ENCODE measurements at regions not wholly inside any gene's neighbourhood (a gene's known extent, or its start where the extent isn't known, plus 50 kb on each side); places are given as distances from the start of the nearest gene placed in this dataset.
A peak's percentile ranks its signal among the peaks of the same experiment; 100 is the strongest.

DNA sequence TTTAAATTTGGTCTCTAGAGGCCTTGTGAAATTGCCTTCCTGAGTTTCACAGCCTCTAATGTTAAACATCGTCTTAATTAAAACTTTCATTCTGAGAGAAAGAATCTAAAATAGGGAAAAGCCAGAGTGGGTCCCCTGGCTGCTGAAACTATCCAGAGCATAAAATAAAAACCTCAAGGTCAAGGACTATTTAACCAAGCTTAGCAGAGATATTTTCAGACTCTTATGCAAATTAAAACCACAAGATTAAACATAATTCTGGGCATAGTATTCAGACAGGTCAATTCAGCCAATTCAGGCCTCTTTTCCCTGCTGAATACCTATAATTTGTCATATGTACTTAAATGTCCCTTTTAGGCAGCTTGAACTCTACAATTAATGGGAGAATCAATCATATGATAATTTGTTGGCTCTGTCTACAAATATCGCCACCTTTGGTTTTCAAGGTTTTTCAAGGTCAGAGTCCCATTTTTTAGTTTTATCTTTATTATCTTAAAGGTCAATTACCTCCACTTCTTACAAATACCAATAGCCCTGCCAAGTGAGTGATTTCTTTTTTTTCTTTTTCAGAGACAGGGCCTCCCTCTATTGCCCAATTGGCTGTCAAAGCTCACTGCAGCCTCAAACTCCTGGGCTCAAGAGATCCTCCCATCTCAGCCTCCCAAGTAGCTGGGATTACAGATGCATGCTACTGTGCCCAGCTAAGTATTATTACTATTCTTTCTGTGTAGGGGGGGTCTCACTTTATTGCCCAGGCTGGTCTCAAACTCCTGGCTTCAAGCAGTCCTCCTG lies 257.1 kb downstream of the PHLDA1 start:
- no peak for TF ChIP-seq POLR2A (IDR thresholded peaks at IDR 0.05)
- TF ChIP-seq, protein P1, sequence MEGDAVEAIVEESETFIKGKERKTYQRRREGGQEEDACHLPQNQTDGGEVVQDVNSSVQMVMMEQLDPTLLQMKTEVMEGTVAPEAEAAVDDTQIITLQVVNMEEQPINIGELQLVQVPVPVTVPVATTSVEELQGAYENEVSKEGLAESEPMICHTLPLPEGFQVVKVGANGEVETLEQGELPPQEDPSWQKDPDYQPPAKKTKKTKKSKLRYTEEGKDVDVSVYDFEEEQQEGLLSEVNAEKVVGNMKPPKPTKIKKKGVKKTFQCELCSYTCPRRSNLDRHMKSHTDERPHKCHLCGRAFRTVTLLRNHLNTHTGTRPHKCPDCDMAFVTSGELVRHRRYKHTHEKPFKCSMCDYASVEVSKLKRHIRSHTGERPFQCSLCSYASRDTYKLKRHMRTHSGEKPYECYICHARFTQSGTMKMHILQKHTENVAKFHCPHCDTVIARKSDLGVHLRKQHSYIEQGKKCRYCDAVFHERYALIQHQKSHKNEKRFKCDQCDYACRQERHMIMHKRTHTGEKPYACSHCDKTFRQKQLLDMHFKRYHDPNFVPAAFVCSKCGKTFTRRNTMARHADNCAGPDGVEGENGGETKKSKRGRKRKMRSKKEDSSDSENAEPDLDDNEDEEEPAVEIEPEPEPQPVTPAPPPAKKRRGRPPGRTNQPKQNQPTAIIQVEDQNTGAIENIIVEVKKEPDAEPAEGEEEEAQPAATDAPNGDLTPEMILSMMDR (IDR thresholded peaks at IDR 0.05) = no peak
- H3K4me3 ChIP-seq = no peak overlapping the region
- peak overlapping the region in 3 of 4 donors; percentile 4 to 33 (median 14) for H3K27ac ChIP-seq
- no peaks in the 10 kb centered on the region for H3K27me3 ChIP-seq
- peak; percentile 24 for ATAC-seq
- WGBS, 2 donors = 16 to 22% methylated on average over 2 of the region's 2 CpGs
- DNase-seq = no peak
- intact Hi-C loops (cut with DNase I) = no loop called here
- no peaks in the 10 kb centered on the region for H3K36me3 ChIP-seq (replicated peaks in 1 of 2; ENCODE audit: insufficient read depth in 1 of 2, low read depth in 2 of 2)
- peaks cover 15% of the 10 kb centered on the region for H3K4me1 ChIP-seq
- no peaks in the 10 kb centered on the region for H3K9me3 ChIP-seq

DNA sequence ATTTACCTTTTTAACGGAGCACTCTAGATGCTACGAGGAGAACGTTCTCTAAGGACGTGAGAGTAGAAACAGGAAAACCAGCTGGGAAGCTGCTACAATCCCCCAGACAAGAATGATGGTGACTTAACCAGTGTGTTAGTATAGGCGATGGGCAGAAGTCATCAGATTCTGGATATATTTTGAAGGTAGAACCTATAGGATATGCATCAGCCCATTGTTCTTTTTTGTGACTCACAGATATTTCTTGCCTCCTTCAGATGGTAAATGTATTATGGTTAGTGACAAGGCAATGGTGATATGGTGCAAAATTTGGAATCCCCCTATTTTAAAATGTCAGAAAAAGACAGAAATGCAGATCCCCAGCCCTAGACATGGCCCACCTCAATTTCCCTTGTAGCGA lies 258.2 kb downstream of the PHLDA1 start:
- ATAC-seq (no peak), DNase-seq (no peak)
- no peak overlapping the region for H3K4me3 ChIP-seq
- no peak for TF ChIP-seq POLR2A (IDR thresholded peaks at IDR 0.05)
- TF ChIP-seq, protein P1 (IDR thresholded peaks at IDR 0.05) = no peak
- no peaks in the 10 kb centered on the region for H3K27me3 ChIP-seq
- H3K4me1 ChIP-seq = peaks cover 15% of the 10 kb centered on the region
- 74 to 79% methylated on average over 6 of the region's 6 CpGs for WGBS, 2 donors
- H3K27ac ChIP-seq = no peak overlapping the region
- intact Hi-C loops (cut with DNase I) = no loop called here
- no peaks in the 10 kb centered on the region for H3K9me3 ChIP-seq
- H3K36me3 ChIP-seq (replicated peaks in 1 of 2; ENCODE audit: insufficient read depth in 1 of 2, low read depth in 2 of 2) = no peaks in the 10 kb centered on the region

DNA sequence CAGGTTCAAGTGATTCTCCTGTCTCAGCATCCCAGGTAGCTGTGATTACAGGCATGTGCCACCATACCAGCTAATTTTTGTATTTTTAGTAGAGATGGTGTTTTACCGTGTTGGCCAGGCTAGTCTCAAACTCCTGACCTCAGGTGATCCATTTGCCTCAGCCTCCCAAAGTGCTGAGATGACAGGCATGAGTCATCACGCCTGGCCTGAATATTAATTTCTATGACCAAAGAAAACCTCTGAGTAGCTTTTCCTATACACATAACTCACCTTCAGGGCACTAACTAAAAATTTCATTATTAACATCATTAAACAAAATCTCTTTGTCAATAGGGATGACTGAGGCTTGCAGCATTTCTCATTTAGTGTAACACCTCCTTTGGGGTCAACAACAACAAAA lies 259.6 kb upstream of the KRR1 start:
- peaks cover 15% of the 10 kb centered on the region for H3K4me1 ChIP-seq
- H3K9me3 ChIP-seq = no peaks in the 10 kb centered on the region
- ATAC-seq (no peak), DNase-seq (no peak)
- H3K4me3 ChIP-seq = no peak overlapping the region
- TF ChIP-seq POLR2A (IDR thresholded peaks at IDR 0.05) = no peak
- TF ChIP-seq, protein P1 (IDR thresholded peaks at IDR 0.05) = no peak
- H3K27ac ChIP-seq = no peak overlapping the region
- intact Hi-C loops (cut with DNase I) = no loop called here
- H3K36me3 ChIP-seq (replicated peaks in 1 of 2; ENCODE audit: insufficient read depth in 1 of 2, low read depth in 2 of 2) = no peaks in the 10 kb centered on the region
- 91 to 94% methylated on average over 2 of the region's 2 CpGs for WGBS, 2 donors
- no peaks in the 10 kb centered on the region for H3K27me3 ChIP-seq

DNA sequence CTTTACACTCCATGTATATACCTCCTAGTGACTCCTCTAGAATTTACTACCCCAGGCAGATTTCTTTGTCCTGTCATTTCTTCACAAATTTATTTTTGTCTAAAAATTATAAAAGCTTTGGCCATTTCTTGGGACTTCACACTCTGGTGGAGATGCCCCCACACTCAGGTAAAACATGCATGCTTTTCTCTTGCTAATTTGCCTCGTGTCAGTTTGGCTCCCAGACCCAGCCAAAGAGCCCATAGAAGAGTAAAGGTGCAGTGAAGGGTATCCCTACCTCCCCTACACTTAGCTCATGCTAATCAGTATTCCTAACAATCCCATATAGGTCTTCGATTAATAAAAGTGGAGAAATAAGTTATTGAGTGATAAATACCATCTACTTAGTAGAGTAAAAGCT lies 256.5 kb upstream of the KRR1 start:
- ATAC-seq = no peak
- peaks cover 1% of the 10 kb centered on the region for H3K4me1 ChIP-seq
- no peak overlapping the region for H3K27ac ChIP-seq
- no peak for DNase-seq
- no peaks in the 10 kb centered on the region for H3K9me3 ChIP-seq
- WGBS, 2 donors = 75 to 80% methylated on average over 2 of the region's 2 CpGs
- no peaks in the 10 kb centered on the region for H3K36me3 ChIP-seq (replicated peaks in 1 of 2; ENCODE audit: insufficient read depth in 1 of 2, low read depth in 2 of 2)
- H3K4me3 ChIP-seq = no peak overlapping the region
- intact Hi-C loops (cut with DNase I) = no loop called here
- H3K27me3 ChIP-seq = no peaks in the 10 kb centered on the region
- no peak for TF ChIP-seq POLR2A (IDR thresholded peaks at IDR 0.05)
- TF ChIP-seq, protein P1 (IDR thresholded peaks at IDR 0.05) = no peak

Data from body of pancreas (tissue), 4 donors.